22Rv1 (cell line): ENCODE measurements at regions not wholly inside any gene's neighbourhood (a gene's known extent, or its start where the extent isn't known, plus 50 kb on each side); places are given as distances from the start of the nearest gene placed in this dataset.

ENCODE experiments used
- ZFX ChIP-seq: fragments of 450-650 bp; IDR thresholded peaks from 2 replicates; pipeline ENCODE4 v1.6.1; 2017; ENCODE audit warnings: antibody characterized with exemption, borderline replicate concordance
- TF ChIP-seq, protein P1 (sequence below): fragments of 450-650 bp; IDR thresholded peaks from 2 replicates; pipeline ENCODE4 v1.5.1; 2017; ENCODE audit warnings: mild to moderate bottlenecking

GRCh38 chr10:117884592-117884991, 162.1 kb downstream of the RAB11FIP2 start:
- TF ChIP-seq, protein P1, sequence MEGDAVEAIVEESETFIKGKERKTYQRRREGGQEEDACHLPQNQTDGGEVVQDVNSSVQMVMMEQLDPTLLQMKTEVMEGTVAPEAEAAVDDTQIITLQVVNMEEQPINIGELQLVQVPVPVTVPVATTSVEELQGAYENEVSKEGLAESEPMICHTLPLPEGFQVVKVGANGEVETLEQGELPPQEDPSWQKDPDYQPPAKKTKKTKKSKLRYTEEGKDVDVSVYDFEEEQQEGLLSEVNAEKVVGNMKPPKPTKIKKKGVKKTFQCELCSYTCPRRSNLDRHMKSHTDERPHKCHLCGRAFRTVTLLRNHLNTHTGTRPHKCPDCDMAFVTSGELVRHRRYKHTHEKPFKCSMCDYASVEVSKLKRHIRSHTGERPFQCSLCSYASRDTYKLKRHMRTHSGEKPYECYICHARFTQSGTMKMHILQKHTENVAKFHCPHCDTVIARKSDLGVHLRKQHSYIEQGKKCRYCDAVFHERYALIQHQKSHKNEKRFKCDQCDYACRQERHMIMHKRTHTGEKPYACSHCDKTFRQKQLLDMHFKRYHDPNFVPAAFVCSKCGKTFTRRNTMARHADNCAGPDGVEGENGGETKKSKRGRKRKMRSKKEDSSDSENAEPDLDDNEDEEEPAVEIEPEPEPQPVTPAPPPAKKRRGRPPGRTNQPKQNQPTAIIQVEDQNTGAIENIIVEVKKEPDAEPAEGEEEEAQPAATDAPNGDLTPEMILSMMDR = no peak
- no peak for TF ChIP-seq ZFX
